Activated CD8-positive, alpha-beta memory T cell treated with anti-CD3 and anti-CD28 coated beads, Interleukin-2, amount 50 U/mL, for 24 hours (primary cell): ENCODE measurements at regions not wholly inside any gene's neighbourhood (a gene's known extent, or its start where the extent isn't known, plus 50 kb on each side); places are given as distances from the start of the nearest gene placed in this dataset.

Experiments
- DNase-seq: peaks from one replicate; pipeline ENCODE4 v3.0.0-alpha.2; 2020; ENCODE audit errors: extremely low read depth

DNA sequence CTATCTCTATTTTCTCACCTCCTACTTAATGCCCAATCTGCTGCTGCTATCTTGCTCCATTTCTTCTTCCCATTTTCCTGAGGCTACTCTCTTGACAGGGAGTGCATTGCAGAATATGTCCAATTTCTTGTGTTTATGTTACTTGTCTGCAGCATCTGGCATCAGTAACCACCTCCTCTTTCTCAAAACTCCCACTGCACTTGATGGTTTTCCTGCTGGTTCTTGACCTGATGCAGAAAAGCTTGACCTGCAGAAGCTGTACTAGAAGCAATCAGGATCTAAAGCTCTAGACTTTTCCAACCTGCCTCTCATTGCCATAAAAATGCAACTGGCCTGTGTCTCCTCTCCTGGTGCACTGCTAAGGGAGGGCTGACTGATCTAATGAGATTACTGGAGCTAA lies 287.8 kb downstream of the ZEB1 start:
- no peak for DNase-seq

DNA sequence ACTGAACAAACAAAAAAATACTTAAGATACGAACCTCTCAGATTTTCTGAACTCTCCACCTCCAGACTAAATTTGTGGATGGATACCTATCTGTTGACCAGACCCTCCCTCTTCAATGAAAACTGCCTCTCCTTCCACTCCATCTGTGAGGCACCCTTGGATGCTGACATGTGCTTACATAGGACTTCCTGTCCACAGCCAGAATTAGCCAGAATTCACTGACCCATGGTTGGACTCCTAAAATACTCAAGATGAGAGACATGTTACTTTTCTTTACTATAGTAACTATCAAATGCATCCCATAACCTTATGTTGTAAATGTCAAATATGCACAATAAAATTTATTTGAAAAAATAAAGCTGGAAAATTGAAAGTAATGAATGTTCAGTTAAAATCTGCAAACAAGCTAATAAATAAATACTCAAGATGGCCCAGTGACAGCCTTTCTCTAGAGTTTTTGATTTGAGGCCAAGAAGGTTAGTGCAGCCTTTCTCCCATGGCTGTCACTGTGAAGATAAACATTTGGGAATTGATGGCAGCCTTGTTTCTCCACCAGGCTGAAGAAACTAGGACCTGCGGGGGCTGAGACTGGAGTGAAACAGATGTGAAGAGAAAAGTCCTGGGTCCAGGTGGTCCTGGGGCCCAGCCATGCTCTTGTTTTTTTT lies 287.0 kb downstream of the ZEB1 start:
- DNase-seq = no peak

DNA sequence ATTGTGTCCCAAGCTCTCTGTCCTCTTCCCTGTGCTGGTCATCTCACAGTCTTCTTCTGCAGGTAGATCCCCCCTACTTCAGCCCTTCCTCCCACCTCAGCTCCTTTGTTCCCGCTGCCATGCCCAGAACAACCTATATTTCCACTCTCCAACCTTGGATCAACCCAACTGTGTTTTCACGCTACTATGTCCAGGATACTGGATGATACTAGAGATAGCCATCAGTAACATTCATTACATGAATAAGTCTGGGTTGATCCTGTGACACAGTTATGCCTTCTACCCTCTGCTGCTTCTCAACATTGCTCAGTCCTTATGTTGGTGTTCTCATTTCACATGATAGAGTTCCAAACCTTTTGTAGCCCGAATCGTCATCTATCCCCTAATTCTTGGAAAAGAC lies 286.4 kb downstream of the ZEB1 start:
- DNase-seq = no peak

DNA sequence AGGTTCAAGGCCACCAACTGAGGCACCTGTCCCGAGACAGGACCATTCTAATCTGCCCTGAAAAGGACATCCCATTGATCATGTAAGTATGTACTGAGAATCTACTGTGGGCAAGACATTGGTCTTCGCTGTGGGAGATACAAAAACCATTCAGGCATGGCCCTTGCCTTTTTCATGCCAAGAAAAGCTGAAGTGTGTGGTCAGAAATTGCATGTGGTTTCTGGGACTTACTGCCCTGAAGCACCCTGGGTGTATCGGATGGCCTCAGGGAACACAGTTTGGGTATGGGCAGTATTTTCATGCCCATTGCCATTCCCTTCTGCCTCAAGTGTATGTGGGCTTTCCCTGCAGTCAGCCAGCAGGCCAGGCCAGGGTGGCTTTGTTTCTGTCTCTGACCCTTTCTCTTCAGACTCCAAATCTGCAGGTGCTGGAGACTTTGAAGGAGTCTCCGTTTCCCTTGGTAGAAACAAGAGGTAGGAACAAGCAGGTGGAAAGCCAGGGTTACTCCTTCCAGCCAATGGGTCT lies 285.7 kb downstream of the ZEB1 start:
- DNase-seq = no peak

DNA sequence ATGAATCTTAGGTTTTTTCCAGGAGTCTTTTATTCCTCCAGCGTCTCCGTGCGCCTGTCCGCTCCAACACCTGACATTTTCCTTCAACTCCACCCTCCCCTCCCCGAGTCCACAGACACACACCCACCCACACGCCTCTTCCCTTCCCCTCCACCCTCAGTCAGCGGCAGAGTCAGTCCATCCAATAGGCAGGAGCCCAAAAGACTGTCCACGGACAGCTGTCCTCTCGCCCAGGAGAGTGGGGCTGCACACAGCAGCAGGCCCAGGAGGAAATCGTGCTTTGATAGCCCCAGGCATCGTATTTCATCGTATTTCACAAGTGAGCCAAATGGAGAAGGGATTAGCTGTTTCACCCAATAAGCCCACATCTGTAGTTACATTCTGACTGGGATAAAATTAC lies 285.1 kb downstream of the ZEB1 start:
- no peak for DNase-seq

DNA sequence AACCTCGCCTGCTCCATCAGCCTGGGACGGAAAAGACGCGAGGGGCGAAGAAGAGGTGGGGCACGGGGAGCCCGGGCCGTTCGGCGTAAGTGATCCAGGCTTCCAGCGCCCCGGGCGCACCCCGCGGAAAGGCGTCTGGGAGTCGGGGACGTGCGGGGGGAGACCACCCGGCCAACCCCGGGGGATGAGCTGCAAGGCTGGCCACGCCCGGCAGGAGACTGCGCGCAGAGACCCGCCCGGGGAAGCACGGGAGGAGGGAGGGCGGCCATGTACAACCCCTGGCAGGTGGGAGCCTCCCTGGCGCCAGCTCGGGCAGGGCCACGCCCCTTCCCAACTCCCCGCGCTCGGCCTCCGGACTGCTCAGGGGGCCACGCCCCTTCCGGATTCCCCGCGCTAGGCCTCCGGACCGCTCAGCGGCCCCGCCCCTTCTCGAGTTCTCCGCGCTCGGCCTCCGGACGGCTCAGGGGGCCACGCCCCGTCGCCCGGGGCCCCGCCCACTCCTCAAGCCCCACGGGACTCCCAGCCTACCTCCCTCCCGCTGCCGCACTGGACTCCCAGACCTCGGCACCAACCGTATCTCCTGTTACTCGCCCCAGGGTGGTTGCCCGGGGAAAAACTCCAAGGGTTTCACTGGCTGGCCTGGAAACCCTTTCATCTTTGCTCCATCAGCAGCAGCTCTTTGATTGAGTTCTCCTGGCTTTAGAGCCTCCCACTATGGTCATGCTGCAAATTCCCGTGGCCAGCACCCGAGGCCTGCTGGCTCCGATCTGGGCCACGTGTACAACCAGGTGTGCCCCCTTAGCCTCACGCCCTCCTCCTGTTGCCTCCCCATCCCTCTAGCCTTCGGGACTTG lies 284.4 kb downstream of the ZEB1 start:
- peak; percentile 58 for DNase-seq

DNA sequence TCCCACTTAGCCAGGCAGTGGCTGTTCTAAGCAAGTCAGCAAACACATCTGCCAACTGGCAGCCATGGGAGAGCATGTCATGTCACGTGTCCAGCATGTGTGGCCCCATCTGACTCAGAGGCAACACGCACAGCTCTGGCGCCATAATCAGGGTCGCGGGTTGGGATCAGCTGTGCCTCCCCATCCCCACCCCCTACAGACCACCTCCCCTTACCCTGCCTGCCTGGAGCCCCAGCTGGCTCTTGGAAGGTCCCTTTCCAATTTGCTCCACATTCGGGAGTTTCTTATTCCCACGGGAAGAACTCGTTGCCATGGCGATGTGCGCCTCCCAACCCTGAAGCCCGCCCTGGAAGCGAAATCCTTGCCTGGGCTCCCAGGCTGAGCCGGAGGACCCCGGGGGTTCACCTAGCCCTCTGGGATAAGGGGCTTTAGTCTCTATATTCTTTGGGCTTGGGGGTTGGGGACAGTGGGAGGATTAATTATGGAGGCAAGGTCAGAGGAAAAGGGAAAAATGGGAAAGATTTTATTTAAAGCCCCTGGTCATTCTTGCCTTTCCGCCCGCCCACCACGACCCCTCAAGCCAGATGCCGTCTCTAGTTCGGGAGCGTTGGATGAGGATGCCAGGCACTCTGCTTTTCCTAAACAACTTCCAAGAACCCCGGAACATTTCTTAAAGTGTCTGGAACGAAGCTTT lies 283.7 kb downstream of the ZEB1 start:
- no peak for DNase-seq

DNA sequence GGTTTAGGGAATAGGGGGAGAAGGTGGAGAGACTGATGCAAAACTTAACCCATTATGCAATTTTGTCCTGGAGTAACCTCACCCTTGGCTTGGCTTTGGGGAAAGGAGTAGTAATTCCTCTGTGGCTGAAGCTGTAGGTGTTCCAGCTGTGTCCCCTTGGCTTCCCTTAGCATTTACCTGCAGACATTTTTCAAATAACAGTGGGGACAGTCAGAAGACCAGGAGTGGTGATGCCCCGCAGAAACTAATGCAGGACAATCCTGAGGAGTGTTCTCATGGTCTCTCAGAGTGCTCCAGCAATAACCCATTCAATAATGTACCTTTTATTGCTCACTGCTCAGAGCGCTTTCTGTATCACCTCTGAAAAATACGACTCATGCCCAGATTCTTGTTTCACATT lies 282.1 kb downstream of the ZEB1 start:
- DNase-seq = no peak

DNA sequence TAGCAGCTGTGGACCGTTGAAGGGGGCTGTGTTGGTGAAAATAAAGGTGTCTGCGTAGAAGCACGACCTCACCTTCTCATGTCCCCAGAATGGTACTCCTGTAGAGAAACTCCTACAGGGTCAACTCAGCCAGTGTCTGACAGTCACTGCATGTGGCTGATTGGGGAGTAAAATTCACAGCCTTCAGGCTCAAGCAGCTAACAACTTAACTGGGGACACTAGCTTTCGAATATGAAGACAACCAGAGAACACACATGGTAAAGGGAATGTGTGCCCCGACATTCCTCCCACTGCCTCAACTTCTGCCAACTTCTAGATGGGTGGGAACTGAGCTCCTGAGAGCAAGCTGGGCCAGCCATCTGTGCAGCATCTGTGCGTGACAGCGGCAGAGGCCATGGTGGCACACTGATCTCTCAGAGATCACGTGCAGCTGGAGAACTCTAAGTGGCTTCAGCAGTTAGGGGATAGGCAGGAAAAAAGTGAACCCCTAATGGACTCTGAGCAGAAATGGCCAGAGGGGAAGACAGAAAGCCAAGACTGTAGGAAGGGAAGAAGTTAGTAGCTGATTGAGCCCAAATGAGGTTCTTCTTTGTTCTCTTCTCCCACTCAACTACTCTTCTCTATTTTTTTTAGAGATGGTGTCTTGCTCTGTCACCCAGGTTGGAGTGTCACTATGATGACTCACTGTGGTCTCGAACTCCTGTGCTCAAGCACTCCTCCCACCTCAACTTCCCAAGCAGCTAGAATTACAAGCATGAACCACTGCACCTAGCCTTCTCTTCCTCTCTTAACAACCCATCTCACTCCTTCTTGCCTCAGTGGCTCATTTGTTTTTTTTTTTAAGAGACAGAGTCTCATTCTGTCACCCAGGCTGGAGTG lies 280.8 kb downstream of the ZEB1 start:
- DNase-seq = no peak

DNA sequence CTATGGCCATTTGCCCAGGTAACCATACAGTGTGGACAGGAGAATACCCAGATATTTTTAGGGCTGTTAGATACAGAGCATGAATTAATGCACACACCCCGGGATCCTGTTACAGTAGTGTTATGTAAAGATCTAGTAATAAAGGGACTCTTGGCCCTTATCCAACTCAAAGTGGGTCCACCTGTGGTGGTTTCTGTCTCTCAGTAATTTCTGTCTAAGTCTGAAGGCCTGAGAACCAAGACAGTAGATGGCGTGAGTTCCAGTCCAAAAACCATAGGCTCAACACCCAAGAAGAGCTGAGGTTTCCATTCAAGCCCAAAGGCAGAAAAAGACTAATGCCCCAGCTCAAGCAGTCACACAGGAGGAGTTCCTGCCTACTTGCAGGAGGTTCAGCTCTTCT lies 277.7 kb downstream of the ZEB1 start:
- DNase-seq = no peak

DNA sequence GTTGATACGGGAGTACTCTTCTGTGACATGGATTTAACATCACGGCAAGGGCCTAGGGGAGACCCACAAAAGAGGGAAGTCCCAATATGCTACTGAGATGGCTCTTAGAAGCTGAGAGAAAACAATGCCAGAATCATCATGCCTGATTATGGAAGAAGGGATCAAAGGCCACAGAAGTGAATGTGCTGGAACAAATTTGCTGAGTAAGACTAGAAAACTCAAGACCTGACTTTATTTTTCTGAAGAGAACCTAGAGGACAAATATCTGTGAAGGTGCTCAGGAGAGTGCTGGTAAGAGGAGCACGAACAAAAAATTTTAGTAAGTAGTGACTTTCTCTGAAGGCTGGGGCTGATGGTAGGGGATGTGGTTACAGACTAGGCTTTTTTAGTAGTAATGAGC lies 277.0 kb downstream of the ZEB1 start:
- no peak for DNase-seq

DNA sequence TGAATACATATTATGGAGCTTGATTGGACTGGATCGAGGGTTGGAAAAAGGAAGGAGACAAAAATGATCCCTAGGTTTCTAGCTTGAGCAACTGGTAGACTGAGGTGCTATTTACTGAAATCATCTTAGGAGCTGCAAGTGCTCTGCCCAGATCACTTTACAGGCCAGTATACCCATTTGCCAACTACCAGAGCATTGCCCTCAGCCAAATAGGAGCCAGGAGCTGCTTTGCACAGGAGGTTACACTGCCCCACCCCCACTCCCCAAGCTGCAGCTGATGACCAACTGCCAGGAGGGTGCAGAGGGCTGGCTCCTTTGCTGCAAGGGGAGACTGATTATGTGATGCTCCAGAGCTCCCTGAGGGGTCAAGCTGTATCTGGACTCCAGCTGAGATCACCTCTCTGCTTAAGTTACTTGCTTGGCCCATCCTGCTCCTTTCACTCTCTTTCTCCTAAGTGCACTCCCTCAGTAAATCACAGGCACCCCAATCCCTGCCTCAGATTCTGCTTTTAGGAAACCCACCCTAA lies 275.4 kb downstream of the ZEB1 start:
- DNase-seq = no peak

DNA sequence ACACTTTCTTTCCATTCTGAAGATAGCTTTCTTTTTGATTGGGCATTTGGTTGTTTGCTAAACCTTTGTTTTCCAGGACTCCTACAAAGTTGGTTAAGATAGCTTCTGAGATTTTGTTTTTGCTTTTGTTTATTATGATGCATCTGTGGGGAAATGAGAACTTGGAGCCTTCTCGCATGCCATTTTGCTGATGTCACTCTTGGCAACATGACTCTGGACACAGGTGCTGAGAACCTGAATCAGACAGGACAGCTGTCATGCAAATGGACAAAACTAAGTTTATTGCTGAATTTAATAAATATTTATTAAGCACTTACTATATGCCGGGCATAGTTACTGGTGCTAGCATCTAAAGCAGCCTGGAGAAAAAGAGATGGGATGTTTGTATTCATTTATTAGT lies 274.1 kb downstream of the ZEB1 start:
- DNase-seq = no peak

DNA sequence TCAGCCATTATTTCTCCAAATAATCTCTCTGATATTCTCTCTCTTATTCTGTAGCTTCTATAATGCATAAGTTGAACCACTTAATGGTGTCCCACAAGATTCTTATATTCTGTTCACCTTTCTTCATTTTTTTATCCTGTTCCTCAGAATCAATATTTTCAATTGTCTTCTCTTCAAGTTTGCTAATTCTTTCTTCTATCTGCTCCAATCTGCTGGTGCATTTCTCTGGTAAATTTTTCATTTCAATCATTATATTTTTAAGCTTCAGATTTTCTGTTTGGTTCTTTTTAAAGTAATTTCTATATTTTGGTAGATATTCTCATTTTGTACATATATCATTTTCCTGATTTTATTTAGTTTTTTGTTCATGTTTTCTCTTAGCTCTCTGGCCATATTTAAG lies 272.6 kb downstream of the ZEB1 start:
- DNase-seq = no peak

DNA sequence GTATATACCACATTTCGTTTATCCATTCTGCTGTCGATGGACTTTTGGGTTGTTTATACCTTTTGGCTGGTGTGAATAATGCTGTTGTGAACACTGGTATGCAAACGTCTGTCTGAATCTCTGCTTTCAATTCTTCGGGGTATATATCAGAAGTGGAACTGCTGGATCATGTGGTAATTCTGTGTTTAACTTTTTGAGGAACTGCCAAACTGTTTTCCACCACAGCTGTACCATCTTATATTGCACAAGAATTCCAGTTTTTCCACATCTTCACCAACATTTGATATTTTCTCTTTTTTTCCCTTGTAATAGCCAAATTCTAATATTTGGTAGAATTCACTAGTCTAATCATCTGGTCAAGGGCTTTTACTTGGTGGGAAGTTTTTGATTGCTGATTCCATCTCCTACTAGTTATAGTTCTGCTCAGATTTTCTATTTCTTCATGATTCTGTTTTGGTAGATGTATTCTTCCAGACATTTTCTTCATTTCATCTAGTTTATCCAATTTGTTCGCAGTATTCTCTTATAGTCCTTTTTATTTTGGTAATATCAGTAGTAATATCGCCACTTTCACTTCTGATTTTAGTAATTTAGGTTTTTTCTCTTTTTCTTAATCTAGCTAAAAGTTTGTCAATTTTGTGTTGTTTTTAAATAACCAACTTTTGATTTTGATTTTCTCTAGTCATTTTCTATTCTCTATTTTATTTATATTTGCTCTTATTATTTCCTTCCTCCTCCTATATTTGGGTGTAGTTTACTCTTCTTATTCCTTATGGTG lies 271.2 kb downstream of the ZEB1 start:
- DNase-seq = no peak

DNA sequence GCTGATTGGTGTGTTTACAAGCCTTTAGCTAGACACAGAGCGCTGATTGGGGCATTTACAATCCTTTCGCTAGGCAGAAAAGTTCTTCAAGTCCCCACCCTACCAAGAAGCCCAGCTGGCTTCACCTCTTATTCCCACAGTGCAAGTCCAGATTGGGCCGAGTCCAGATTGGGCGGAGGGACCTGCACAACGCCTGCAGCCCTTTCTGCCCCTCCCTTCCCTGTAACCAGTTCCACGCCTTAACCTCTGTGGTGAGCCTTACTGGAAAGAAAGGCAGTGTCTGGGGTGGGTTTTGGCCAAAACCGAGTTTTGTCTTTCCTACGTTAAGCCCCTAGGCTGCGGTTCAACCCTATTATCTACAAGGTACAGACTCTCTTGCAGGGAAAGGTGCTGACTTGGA lies 268.7 kb downstream of the ZEB1 start:
- DNase-seq = no peak

DNA sequence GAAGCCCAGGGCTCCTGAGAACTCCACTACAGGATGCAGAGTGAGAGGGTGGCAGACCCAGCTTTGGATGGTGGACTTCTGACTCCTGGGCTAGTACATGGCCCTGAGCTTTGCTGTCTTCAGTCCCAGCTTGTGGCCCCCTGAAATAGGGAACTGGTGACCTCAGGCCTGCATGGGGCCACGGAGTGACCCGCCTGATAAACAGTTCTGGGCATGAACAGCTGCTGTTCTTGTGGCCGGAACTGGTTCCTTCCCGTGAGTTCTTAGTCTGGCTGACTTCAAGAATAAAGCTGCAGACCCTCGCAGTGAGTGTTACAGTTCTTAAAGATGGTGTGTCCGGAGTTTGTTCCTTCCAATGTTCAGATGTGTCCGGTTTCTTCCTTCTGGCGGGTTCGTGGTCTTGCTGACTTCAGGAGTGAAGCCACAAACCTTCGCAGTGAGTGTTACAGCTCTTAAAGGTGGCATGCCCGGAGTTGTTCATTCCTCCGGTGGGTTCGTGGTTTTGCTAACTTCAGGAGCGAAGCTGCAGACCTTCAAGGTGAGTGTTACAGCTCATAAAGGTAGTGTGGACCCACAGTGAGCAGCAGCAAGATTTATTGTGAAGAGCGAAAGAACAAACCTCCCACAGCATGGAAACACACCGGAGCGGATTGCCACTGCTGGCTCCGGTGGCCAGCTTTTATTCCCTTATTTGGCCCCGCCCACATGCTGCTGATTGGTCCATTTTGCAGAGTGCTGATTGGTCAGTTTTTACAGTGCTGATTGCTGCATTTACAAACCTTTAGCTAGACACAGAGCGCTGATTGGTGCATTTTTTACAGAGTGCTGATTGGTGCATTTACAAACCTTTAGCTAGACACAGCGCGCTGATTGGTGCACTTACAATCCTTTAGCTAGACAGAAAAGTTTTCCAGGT lies 268.0 kb downstream of the ZEB1 start:
- no peak for DNase-seq

DNA sequence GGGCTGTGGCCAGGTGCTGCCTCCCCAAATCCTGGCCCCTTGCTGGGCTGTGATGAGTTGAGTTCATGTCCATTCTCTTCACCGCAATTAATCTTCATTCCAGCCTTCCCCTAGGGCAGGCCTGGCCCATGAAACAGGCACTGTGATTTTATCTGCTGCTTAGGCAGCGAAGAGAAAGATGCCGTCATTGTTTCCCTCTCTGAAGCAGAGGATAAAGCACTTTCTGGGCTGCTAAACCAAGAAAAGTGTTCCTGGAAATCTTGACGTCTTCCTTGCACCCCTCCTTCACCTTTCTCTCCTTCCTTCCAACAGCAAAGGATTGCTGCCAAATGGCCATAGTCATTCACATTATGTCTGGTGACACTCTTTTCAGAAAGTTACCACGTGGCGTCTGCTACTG lies 265.9 kb downstream of the ZEB1 start:
- no peak for DNase-seq

DNA sequence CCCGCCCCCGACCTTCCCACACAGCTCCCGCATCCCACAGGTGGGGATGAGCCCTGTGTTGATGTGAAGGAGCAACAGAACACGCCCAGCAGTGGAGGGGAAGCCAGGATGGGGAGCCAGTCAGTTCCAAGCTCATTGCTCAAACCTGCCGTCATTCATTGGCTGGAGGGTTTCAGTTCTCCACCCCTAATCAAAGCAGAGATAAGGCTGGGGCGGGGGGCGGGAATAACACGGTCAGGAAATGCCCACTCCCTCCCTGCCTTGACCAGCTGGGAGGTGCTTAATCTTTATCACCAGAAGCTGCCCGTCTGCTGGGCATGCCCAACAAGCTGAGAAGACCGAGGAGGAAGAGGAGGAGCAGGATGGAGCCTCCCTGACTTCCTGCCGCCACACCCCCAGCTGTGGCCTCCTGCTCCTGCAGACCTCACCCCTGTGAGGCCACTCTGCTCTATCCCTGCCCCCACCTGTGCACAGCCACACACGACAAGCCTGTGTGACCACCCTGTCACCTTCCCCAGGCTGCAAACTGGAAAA lies 265.1 kb downstream of the ZEB1 start:
- DNase-seq = no peak
